ENCODE measurements at regions not wholly inside any gene's neighbourhood (a gene's known extent, or its start where the extent isn't known, plus 50 kb on each side); places are given as distances from the start of the nearest gene placed in this dataset.
A peak's percentile ranks its signal among the peaks of the same experiment; 100 is the strongest.

GRCh38 chr11:112451250-112451649 lies 190.6 kb upstream of the PLET1 start:
- no peak for DNase-seq (ENCODE audit: low read depth)
- TF ChIP-seq CTCF (IDR thresholded peaks at IDR 0.05; ENCODE audit: insufficient read depth, low read length), result no peak

GRCh38 chr11:112453601-112454577 lies 193.2 kb upstream of the PLET1 start:
- no peak overlapping the region for H3K4me3 ChIP-seq (ENCODE audit: low read depth, low read length)
- peak; percentile 32 for DNase-seq (ENCODE audit: low read depth)
- peak; percentile 52 for TF ChIP-seq CTCF (IDR thresholded peaks at IDR 0.05; ENCODE audit: insufficient read depth, low read length)

More at GRCh38 chr11:112451250-112451649, 190.6 kb upstream of the PLET1 start:
- no peak overlapping the region for H3K4me3 ChIP-seq (ENCODE audit: low read depth, low read length)

GRCh38 chr11:112454841-112455240 lies 194.2 kb upstream of the PLET1 start:
- no peak for DNase-seq (ENCODE audit: low read depth)
- H3K4me3 ChIP-seq (ENCODE audit: low read depth, low read length), result no peak overlapping the region
- TF ChIP-seq CTCF (IDR thresholded peaks at IDR 0.05; ENCODE audit: insufficient read depth, low read length), result no peak

- TF ChIP-seq CTCF (IDR thresholded peaks at IDR 0.05; ENCODE audit: insufficient read depth, low read length), result no peak
- no peak overlapping the region for H3K4me3 ChIP-seq (ENCODE audit: low read depth, low read length)
- peak; percentile 9 for DNase-seq (ENCODE audit: low read depth)
These were observed 195.1 kb upstream of the PLET1 start for GRCh38 chr11:112455791-112456190.

GRCh38 chr11:112457532-112457931 lies 196.9 kb upstream of the PLET1 start:
- no peak for DNase-seq (ENCODE audit: low read depth)
- TF ChIP-seq CTCF (IDR thresholded peaks at IDR 0.05; ENCODE audit: insufficient read depth, low read length), result no peak
- H3K4me3 ChIP-seq (ENCODE audit: low read depth, low read length), result no peak overlapping the region

- TF ChIP-seq CTCF (IDR thresholded peaks at IDR 0.05; ENCODE audit: insufficient read depth, low read length), result no peak
- peak; percentile 10 for DNase-seq (ENCODE audit: low read depth)
- no peak overlapping the region for H3K4me3 ChIP-seq (ENCODE audit: low read depth, low read length)
These were observed 198.3 kb upstream of the PLET1 start for GRCh38 chr11:112459001-112459400.
